MV-4-11 (cell line): ENCODE measurements at regions not wholly inside any gene's neighbourhood (a gene's known extent, or its start where the extent isn't known, plus 50 kb on each side); places are given as distances from the start of the nearest gene placed in this dataset.
A peak's percentile ranks its signal among the peaks of the same experiment; 100 is the strongest.
"Not testable (repeated sequence)": the region's sequence is repeated elsewhere in the genome, so short reads cannot be mapped to it uniquely, and the experiment has no call there.

Source experiments
- DNase-seq: peaks from one replicate; lab custom pipeline; 2025; lab: John Stamatoyannopoulos, UW

GRCh38 chr12:126903027-126903876 lies 1363.7 kb upstream of the TMEM132C start:
- DNase-seq = no peak

GRCh38 chr12:126905752-126906151 lies 1361.2 kb upstream of the TMEM132C start:
- no peak for DNase-seq

GRCh38 chr12:126907900-126908764 lies 1358.8 kb upstream of the TMEM132C start:
- peak; percentile 1 for DNase-seq

- no peak for DNase-seq
Measured at GRCh38 chr12:126908765-126909142, 1358.2 kb upstream of the TMEM132C start.

- DNase-seq = no peak
Measured at GRCh38 chr12:126910570-126910969, 1356.4 kb upstream of the TMEM132C start.

- DNase-seq = no peak
Measured at GRCh38 chr12:126912111-126912510, 1354.9 kb upstream of the TMEM132C start.

- DNase-seq = no peak
Measured at GRCh38 chr12:126914170-126914793, 1352.7 kb upstream of the TMEM132C start.

GRCh38 chr12:126915309-126915708 lies 1351.7 kb upstream of the TMEM132C start:
- DNase-seq = peak; percentile 0

GRCh38 chr12:126926023-126926594 lies 1340.9 kb upstream of the TMEM132C start:
- DNase-seq = no peak

- no peak for DNase-seq
Measured at GRCh38 chr12:126930234-126930633, 1336.7 kb upstream of the TMEM132C start.

- no peak for DNase-seq
Measured at GRCh38 chr12:126932156-126932555, 1334.8 kb upstream of the TMEM132C start.

- no peak for DNase-seq
Measured at GRCh38 chr12:126935435-126935834, 1331.5 kb upstream of the TMEM132C start.

GRCh38 chr12:126936181-126936851 lies 1330.7 kb upstream of the TMEM132C start:
- no peak for DNase-seq

- DNase-seq = no peak
Measured at GRCh38 chr12:126937431-126937830, 1329.5 kb upstream of the TMEM132C start.

GRCh38 chr12:126944684-126945083 lies 1322.3 kb upstream of the TMEM132C start:
- no peak for DNase-seq

GRCh38 chr12:126946958-126947357 lies 1320.0 kb upstream of the TMEM132C start:
- not testable (repeated sequence) for DNase-seq

- no peak for DNase-seq
Measured at GRCh38 chr12:126949558-126949957, 1317.4 kb upstream of the TMEM132C start.

- DNase-seq = no peak
Measured at GRCh38 chr12:126950266-126950665, 1316.7 kb upstream of the TMEM132C start.

- DNase-seq = no peak
Measured at GRCh38 chr12:126952096-126953007, 1314.6 kb upstream of the TMEM132C start.

GRCh38 chr12:126953365-126953889 lies 1313.5 kb upstream of the TMEM132C start:
- no peak for DNase-seq
